IMR-90 (cell line): ENCODE measurements at regions not wholly inside any gene's neighbourhood (a gene's known extent, or its start where the extent isn't known, plus 50 kb on each side); places are given as distances from the start of the nearest gene placed in this dataset.

ENCODE experiments used
- ATAC-seq: fragments of 200-7000 bp; cut with Tn5 transposase; 2 replicates; pipeline ENCODE4 v1.9.1; 2020; ENCODE audit warnings: low read depth, mild to moderate bottlenecking, moderate library complexity
- BruUV-seq: library from RNA; stranded (reverse); fragments of 400-500 nt; replicated peaks from 2 replicates; lab custom pipeline; 2021; lab: Mats Ljungman, UMichigan
- CTCF ChIA-PET: fragments of 300-600 bp; formaldehyde crosslinking; extraction: SDS; loops from one replicate; lab custom pipeline; 2021; ENCODE audit warnings: antibody characterized with exemption; lab: Yijun Ruan, JAX
- POLR2A ChIA-PET: fragments of 300-600 bp; sonication (Branson Sonifier 250); formaldehyde crosslinking; loops from one replicate; lab custom pipeline; 2022; ENCODE audit warnings: antibody characterized with exemption; ENCODE audit not compliant: unreplicated experiment; lab: Charles Lee
- DNase-seq: peaks from one replicate; pipeline ENCODE4 v3.0.0; 2013
- H2AFZ ChIP-seq: replicated peaks from 2 replicates; pipeline ENCODE3; 2013; ENCODE audit warnings: low read length, mild to moderate bottlenecking; ENCODE audit not compliant: poor library complexity
- H2AK5ac ChIP-seq: 2 replicates; pipeline ENCODE4 v1.6.1; 2013; ENCODE audit warnings: low read depth, low read length, inconsistent platforms
- H2AK9ac ChIP-seq: replicated peaks from 2 replicates; pipeline ENCODE3; 2013; ENCODE audit warnings: mild to moderate bottlenecking, low read depth, low read length, moderate library complexity; ENCODE audit not compliant: poor library complexity
- H2BK120ac ChIP-seq: 2 replicates; pipeline ENCODE4 v1.6.1; 2013; ENCODE audit warnings: low read depth, low read length, inconsistent platforms
- H2BK15ac ChIP-seq: 3 replicates; pipeline ENCODE4 v1.6.1; 2013; ENCODE audit warnings: low read depth, low read length, inconsistent platforms
- H2BK20ac ChIP-seq: 2 replicates; pipeline ENCODE4 v1.6.1; 2013; ENCODE audit warnings: low read depth, mild to moderate bottlenecking, inconsistent platforms, low read length, moderate library complexity
- H2BK5ac ChIP-seq: 2 replicates; pipeline ENCODE4 v1.6.1; 2013; ENCODE audit warnings: mild to moderate bottlenecking, low read depth, low read length, inconsistent platforms; ENCODE audit not compliant: poor library complexity, severe bottlenecking
- H3K14ac ChIP-seq: replicated peaks from 2 replicates; pipeline ENCODE4 v1.6.1; 2013; ENCODE audit warnings: low read depth, low read length, inconsistent platforms
- H3K18ac ChIP-seq: 2 replicates; pipeline ENCODE4 v1.6.1; 2013; ENCODE audit warnings: low read depth, low read length, control low read depth
- H3K23ac ChIP-seq: 2 replicates; pipeline ENCODE4 v1.6.1; 2013; ENCODE audit warnings: low read depth, low read length, inconsistent platforms
- H3K27ac ChIP-seq: 2 replicates; pipeline ENCODE4 v1.5.1; 2013; ENCODE audit warnings: mild to moderate bottlenecking, control low read depth, low read length; ENCODE audit not compliant: insufficient read depth
- H3K27me3 ChIP-seq: 2 replicates; pipeline ENCODE4 v1.6.1; 2013; ENCODE audit warnings: low read length; ENCODE audit not compliant: control insufficient read depth, insufficient read depth
- H3K36me3 ChIP-seq: 2 replicates; pipeline ENCODE4 v1.6.1; 2013; ENCODE audit warnings: low read length, mixed read lengths; ENCODE audit not compliant: control insufficient read depth, insufficient read depth
- H3K4ac ChIP-seq: 2 replicates; pipeline ENCODE4 v1.6.1; 2013; ENCODE audit warnings: low read depth, low read length, inconsistent platforms
- H3K4me1 ChIP-seq: 2 replicates; pipeline ENCODE4 v1.6.1; 2013; ENCODE audit warnings: low read length, mixed read lengths; ENCODE audit not compliant: control insufficient read depth, insufficient read depth
- H3K4me2 ChIP-seq: 2 replicates; pipeline ENCODE4 v1.6.1; 2013; ENCODE audit warnings: low read depth, mild to moderate bottlenecking, control low read depth, low read length, moderate library complexity
- H3K4me3 ChIP-seq: 2 replicates; pipeline ENCODE4 v1.5.1; 2013; ENCODE audit warnings: low read depth, mild to moderate bottlenecking, control low read depth, low read length, moderate library complexity; ENCODE audit not compliant: insufficient read depth
- H3K56ac ChIP-seq: 2 replicates; pipeline ENCODE4 v1.6.1; 2013; ENCODE audit warnings: low read length, inconsistent platforms; ENCODE audit not compliant: insufficient read depth; ENCODE audit errors: extremely low read depth
- H3K79me1 ChIP-seq, 2 experiments: 2 replicates each; pipeline ENCODE4 v1.6.1; 2013; ENCODE audit warnings: low read length in 2 of 2, inconsistent platforms in 1 of 2, low read depth in 1 of 2
- H3K9ac ChIP-seq: 2 replicates; pipeline ENCODE4 v1.6.1; 2013; ENCODE audit warnings: low read depth, low read length, control low read depth
- H3K9me1 ChIP-seq: 2 replicates; pipeline ENCODE4 v1.6.1; 2013; ENCODE audit warnings: low read length, inconsistent platforms; ENCODE audit not compliant: insufficient read depth
- H3K9me3 ChIP-seq: 2 replicates; pipeline ENCODE4 v1.6.1; 2013; ENCODE audit warnings: low read length; ENCODE audit not compliant: control insufficient read depth, insufficient read depth
- H4K20me1 ChIP-seq: 2 replicates; pipeline ENCODE4 v1.6.1; 2013; ENCODE audit warnings: low read length, inconsistent platforms; ENCODE audit not compliant: insufficient read depth
- H4K5ac ChIP-seq: 2 replicates; pipeline ENCODE4 v1.6.1; 2013; ENCODE audit warnings: mild to moderate bottlenecking, low read depth, low read length, control low read depth
- H4K8ac ChIP-seq, 2 experiments: 2 replicates each; pipeline ENCODE4 v1.6.1; 2013; ENCODE audit warnings: low read depth in 2 of 2, low read length in 2 of 2, control low read depth in 1 of 2, inconsistent platforms in 1 of 2
- H4K91ac ChIP-seq: 2 replicates; pipeline ENCODE4 v1.6.1; 2013; ENCODE audit warnings: low read depth, low read length, inconsistent platforms; ENCODE audit not compliant: insufficient read depth
- BHLHE40 ChIP-seq: fragments of 150-350 bp; IDR thresholded peaks from 2 replicates; pipeline ENCODE4 v1.6.1; 2016; ENCODE audit warnings: mild to moderate bottlenecking, low read depth, low read length
- CEBPB ChIP-seq: IDR thresholded peaks from 2 replicates; pipeline ENCODE4 v1.6.1; 2012; ENCODE audit warnings: low read depth, low read length, improper control_type of control experiment
- CHD1 ChIP-seq: IDR thresholded peaks from 2 replicates; pipeline ENCODE4 v1.6.1; 2012; ENCODE audit warnings: low read depth, low read length, improper control_type of control experiment
- CTCF ChIP-seq: conservative IDR thresholded peaks from 2 replicates; pipeline ENCODE4 v1.5.1; 2012; ENCODE audit warnings: mild to moderate bottlenecking, low read depth, low read length, improper control_type of control experiment
- ELK1 ChIP-seq: fragments of 150-350 bp; IDR thresholded peaks from 2 replicates; pipeline ENCODE4 v1.6.1; 2016; ENCODE audit warnings: low read depth, mild to moderate bottlenecking, low read length, moderate library complexity, borderline replicate concordance
- FOS ChIP-seq: fragments of 150-350 bp; IDR thresholded peaks from 2 replicates; pipeline ENCODE4 v1.6.1; 2016; ENCODE audit warnings: low read depth, low read length
- MAFK ChIP-seq: IDR thresholded peaks from 2 replicates; pipeline ENCODE4 v1.6.1; 2012; ENCODE audit warnings: low read depth, low read length, improper control_type of control experiment
- MAZ ChIP-seq: IDR thresholded peaks from 2 replicates; pipeline ENCODE4 v1.6.1; 2012; ENCODE audit warnings: low read depth, mild to moderate bottlenecking, low read length, improper control_type of control experiment, moderate library complexity, borderline replicate concordance
- MXI1 ChIP-seq: IDR thresholded peaks from 2 replicates; pipeline ENCODE4 v1.6.1; 2012; ENCODE audit warnings: low read depth, mild to moderate bottlenecking, low read length, moderate library complexity, borderline replicate concordance
- NFE2L2 ChIP-seq: fragments of 150-350 bp; IDR thresholded peaks from 2 replicates; pipeline ENCODE4 v1.6.1; 2016; ENCODE audit warnings: low read depth, mild to moderate bottlenecking, low read length
- POLR2A ChIP-seq: IDR thresholded peaks from 2 replicates; pipeline ENCODE4 v1.6.1; 2012; ENCODE audit warnings: mild to moderate bottlenecking, low read depth, low read length
- RAD21 ChIP-seq: IDR thresholded peaks from 2 replicates; pipeline ENCODE4 v1.6.1; 2012; ENCODE audit warnings: low read length, improper control_type of control experiment
- RCOR1 ChIP-seq: IDR thresholded peaks from 2 replicates; pipeline ENCODE4 v1.6.1; 2012; ENCODE audit warnings: mild to moderate bottlenecking, low read length, improper control_type of control experiment; ENCODE audit not compliant: insufficient replicate concordance
- RFX5 ChIP-seq: IDR thresholded peaks from 2 replicates; pipeline ENCODE4 v1.8.0; 2012; ENCODE audit warnings: low read depth, mild to moderate bottlenecking, low read length, moderate library complexity
- SMC3 ChIP-seq: fragments of 150-350 bp; IDR thresholded peaks from 2 replicates; pipeline ENCODE4 v1.6.1; 2016; ENCODE audit warnings: low read depth, mild to moderate bottlenecking, antibody characterized with exemption, low read length, moderate library complexity
- USF2 ChIP-seq: fragments of 150-350 bp; IDR thresholded peaks from 2 replicates; pipeline ENCODE4 v1.6.1; 2017; ENCODE audit warnings: mild to moderate bottlenecking, antibody characterized with exemption, low read length, low read depth
- WGBS, 2 experiments: methylation state at CpG; one replicate each; pipeline versions ENCODE4 v1.1.5 to v1.1.7; 2013; ENCODE audit warnings: missing lambda C conversion rate in 2 of 2; ENCODE audit not compliant: insufficient read length in 1 of 2; ENCODE audit errors: extremely low coverage in 2 of 2; 5-methylcytosine and 5-hydroxymethylcytosine counted together
- dilution Hi-C: fragments of 300-500 bp; cut with HindIII; formaldehyde crosslinking; loops from one replicate; pipeline ENCODE4 v1.14.3; 2018; ENCODE audit warnings: low sequenced_read_pairs; ENCODE audit not compliant: unreplicated experiment
- in situ Hi-C: fragments of 300-500 bp; cut with MboI; formaldehyde crosslinking; loops from 3 replicates; pipeline ENCODE4 v1.14.3; 2019; ENCODE audit warnings: low sequenced_read_pairs, inconsistent platforms, mixed read lengths
- intact Hi-C: fragments of 100-400 bp; cut with micrococcal nuclease; formaldehyde crosslinking; loops from 2 replicates; pipeline ENCODE4 v1.10.0; 2022

DNA sequence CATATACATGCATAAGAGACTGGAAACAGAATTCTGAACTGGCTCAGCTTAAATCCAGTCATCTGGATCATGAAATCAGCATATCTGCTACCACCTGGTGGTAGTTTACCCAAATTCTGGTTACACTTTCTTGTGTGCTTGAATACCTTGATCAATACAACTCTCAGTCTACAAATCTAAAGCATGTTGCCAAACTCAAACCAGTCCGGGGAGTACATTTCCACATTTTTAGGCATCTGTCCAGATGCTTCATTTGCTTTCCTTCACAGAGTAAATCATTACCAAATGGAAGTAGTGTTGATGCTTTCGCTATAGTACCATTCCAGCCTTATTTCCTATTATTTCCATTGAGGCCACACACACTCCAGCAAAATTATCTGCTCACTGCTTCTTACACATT lies 126.4 kb downstream of the P2RY1 start:
- CTCF ChIA-PET, result no interaction called here
- in situ Hi-C loops, result no loop called here
- intact Hi-C loops, result loop anchor here (10.0 kb wide), 1 partner anchor 487 kb away; no protein-coding TSS in a partner anchor

More for the DNA sequence above, 126.4 kb downstream of the P2RY1 start:
- Histone ChIP-seq H3K56ac (no peak overlapping the region), H3K36me3 (no peaks in the 10 kb centered on the region), H3K27ac (no peak overlapping the region), H3K9ac (no peak overlapping the region), H3K4me1 (no peaks in the 10 kb centered on the region), H3K9me3 (no peaks in the 10 kb centered on the region), H3K14ac (no peak overlapping the region), H2BK5ac (no peak overlapping the region), H4K8ac (no peak overlapping the region), H3K79me1 (no peaks in the 10 kb centered on the region), H4K20me1 (no peaks in the 10 kb centered on the region), H4K5ac (no peak overlapping the region), H3K27me3 (no peaks in the 10 kb centered on the region), H4K91ac (no peak overlapping the region), H3K4ac (no peak overlapping the region), H3K18ac (no peak overlapping the region), H3K4me2 (no peak overlapping the region), H2BK120ac (no peak overlapping the region), H2BK20ac (no peak overlapping the region), H2AK5ac (no peak overlapping the region), H3K23ac (no peak overlapping the region), H2AFZ (no peak overlapping the region), H2AK9ac (no peak overlapping the region), H2BK15ac (no peak overlapping the region), H3K4me3 (no peak overlapping the region), H3K9me1 (no peaks in the 10 kb centered on the region)
- ATAC-seq (no peak), DNase-seq (peak; percentile 0)
- no CpG with 5 or more reads among the region's 2 CpGs for WGBS, 2 experiments
- no TSS peak for BruUV-seq
- dilution Hi-C loops, result no loop called here
- no peak for TF ChIP-seq RAD21
- TF ChIP-seq MAZ, result no peak
- TF ChIP-seq CTCF, result no peak
- no peak for TF ChIP-seq POLR2A
- no peak for TF ChIP-seq RFX5
- TF ChIP-seq MAFK, result no peak
- no peak for TF ChIP-seq USF2
- TF ChIP-seq NFE2L2, result no peak
- TF ChIP-seq CHD1, result no peak
- no peak for TF ChIP-seq MXI1
- TF ChIP-seq BHLHE40, result no peak
- TF ChIP-seq SMC3, result no peak
- TF ChIP-seq CEBPB, result no peak
- no peak for TF ChIP-seq FOS
- TF ChIP-seq ELK1, result no peak
- no peak for TF ChIP-seq RCOR1
- POLR2A ChIA-PET, result no interaction called here
